A673 (cell line): ENCODE measurements at regions not wholly inside any gene's neighbourhood (a gene's known extent, or its start where the extent isn't known, plus 50 kb on each side); places are given as distances from the start of the nearest gene placed in this dataset.

Experiments used
- EZH2 ChIP-seq: fragments of 200-600 bp; sonication (generic); IDR thresholded peaks from 2 replicates; pipeline ENCODE4 v1.6.1; 2017; ENCODE audit warnings: borderline replicate concordance, low read depth, mild to moderate bottlenecking, mixed read lengths, antibody characterized with exemption, low read length; ENCODE audit not compliant: poor library complexity, severe bottlenecking
- TF ChIP-seq, protein P1 (sequence below): fragments of 300-800, 200-600 bp; sonication (generic); conservative IDR thresholded peaks from 2 replicates; pipeline ENCODE4 v1.5.1; 2017; ENCODE audit warnings: low read depth, mild to moderate bottlenecking, antibody characterized with exemption, low read length, moderate library complexity, mixed read lengths

DNA sequence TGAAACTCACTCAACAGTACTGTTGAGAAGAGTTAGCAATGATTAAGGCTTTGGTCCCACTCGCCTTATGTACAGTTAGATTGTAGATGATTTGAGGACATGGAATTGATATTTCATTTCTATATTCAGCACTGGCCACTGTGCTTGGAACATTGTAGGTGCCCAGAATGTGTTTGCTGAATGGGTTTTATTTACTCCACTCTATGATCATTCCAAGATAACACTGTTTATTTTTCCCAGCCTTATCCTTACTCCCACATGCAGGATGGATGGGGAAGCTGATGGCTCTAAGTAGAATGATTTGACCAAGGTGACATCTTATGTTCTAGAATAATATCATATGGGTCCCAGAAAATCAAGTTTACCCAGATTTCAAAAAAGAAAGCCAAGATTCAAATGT lies 124.6 kb upstream of the RXFP2 start:
- TF ChIP-seq, protein P1, sequence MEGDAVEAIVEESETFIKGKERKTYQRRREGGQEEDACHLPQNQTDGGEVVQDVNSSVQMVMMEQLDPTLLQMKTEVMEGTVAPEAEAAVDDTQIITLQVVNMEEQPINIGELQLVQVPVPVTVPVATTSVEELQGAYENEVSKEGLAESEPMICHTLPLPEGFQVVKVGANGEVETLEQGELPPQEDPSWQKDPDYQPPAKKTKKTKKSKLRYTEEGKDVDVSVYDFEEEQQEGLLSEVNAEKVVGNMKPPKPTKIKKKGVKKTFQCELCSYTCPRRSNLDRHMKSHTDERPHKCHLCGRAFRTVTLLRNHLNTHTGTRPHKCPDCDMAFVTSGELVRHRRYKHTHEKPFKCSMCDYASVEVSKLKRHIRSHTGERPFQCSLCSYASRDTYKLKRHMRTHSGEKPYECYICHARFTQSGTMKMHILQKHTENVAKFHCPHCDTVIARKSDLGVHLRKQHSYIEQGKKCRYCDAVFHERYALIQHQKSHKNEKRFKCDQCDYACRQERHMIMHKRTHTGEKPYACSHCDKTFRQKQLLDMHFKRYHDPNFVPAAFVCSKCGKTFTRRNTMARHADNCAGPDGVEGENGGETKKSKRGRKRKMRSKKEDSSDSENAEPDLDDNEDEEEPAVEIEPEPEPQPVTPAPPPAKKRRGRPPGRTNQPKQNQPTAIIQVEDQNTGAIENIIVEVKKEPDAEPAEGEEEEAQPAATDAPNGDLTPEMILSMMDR: no peak
- TF ChIP-seq EZH2: no peak
